Gastroesophageal sphincter (tissue), 3 donors: ENCODE measurements at regions not wholly inside any gene's neighbourhood (a gene's known extent, or its start where the extent isn't known, plus 50 kb on each side); places are given as distances from the start of the nearest gene placed in this dataset.

Experiments used
- POLR2A ChIP-seq, 2 donors: fragments of 450-650 bp; IDR thresholded peaks; one replicate each; pipeline ENCODE4 v1.6.1; 2017; ENCODE audit warnings: antibody characterized with exemption in 2 of 2, mild to moderate bottlenecking in 2 of 2, moderate library complexity in 1 of 2
- TF ChIP-seq, protein P1 (sequence below), 4 experiments: fragments of 200-600 bp in 2 of 4; fragments of 450-650 bp in 2 of 4; sonication (generic) in 1 of 4; IDR thresholded peaks; one replicate each; pipeline ENCODE4 v1.5.1; 2017 to 2019; ENCODE audit warnings: antibody characterized with exemption in 4 of 4, mild to moderate bottlenecking in 2 of 4, moderate library complexity in 2 of 4

GRCh38 chr18:24657444-24657842 is 197.0 kb downstream of the HRH4 start:
- TF ChIP-seq, protein P1, sequence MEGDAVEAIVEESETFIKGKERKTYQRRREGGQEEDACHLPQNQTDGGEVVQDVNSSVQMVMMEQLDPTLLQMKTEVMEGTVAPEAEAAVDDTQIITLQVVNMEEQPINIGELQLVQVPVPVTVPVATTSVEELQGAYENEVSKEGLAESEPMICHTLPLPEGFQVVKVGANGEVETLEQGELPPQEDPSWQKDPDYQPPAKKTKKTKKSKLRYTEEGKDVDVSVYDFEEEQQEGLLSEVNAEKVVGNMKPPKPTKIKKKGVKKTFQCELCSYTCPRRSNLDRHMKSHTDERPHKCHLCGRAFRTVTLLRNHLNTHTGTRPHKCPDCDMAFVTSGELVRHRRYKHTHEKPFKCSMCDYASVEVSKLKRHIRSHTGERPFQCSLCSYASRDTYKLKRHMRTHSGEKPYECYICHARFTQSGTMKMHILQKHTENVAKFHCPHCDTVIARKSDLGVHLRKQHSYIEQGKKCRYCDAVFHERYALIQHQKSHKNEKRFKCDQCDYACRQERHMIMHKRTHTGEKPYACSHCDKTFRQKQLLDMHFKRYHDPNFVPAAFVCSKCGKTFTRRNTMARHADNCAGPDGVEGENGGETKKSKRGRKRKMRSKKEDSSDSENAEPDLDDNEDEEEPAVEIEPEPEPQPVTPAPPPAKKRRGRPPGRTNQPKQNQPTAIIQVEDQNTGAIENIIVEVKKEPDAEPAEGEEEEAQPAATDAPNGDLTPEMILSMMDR (IDR thresholded peaks at IDR 0.05): no peak
- no peak for TF ChIP-seq POLR2A (IDR thresholded peaks at IDR 0.05)
